Activated CD8-positive, alpha-beta memory T cell treated with anti-CD3 and anti-CD28 coated beads, Interleukin-2, amount 10 ng/mL, durations not matched to agents 7 days and 5 days (primary cell): ENCODE measurements at regions not wholly inside any gene's neighbourhood (a gene's known extent, or its start where the extent isn't known, plus 50 kb on each side); places are given as distances from the start of the nearest gene placed in this dataset.

Source experiments
- ATAC-seq: fragments of 150-1000 bp; cut with Tn5 transposase; one replicate; pipeline ENCODE4 v1.10.0; 2021; ENCODE audit warnings: moderate library complexity
- CTCF ChIA-PET: fragments of 350-600 bp; sonication (Branson Sonifier 250); formaldehyde crosslinking; loops from one replicate; lab custom pipeline; 2021; ENCODE audit warnings: antibody characterized with exemption; lab: Charles Lee
- DNase-seq: peaks from one replicate; pipeline ENCODE4 v3.0.0-alpha.2; 2020
- H3K27ac Mint-ChIP-seq: one replicate; pipeline ENCODE4 v1.8.0; 2021; ENCODE audit warnings: mild to moderate bottlenecking, mixed read lengths
- H3K27me3 Mint-ChIP-seq: one replicate; pipeline ENCODE4 v1.8.0; 2021; ENCODE audit warnings: mixed read lengths
- H3K36me3 Mint-ChIP-seq: one replicate; pipeline ENCODE4 v1.8.0; 2021; ENCODE audit warnings: mild to moderate bottlenecking, mixed read lengths
- H3K4me1 Mint-ChIP-seq: one replicate; pipeline ENCODE4 v1.8.0; 2021; ENCODE audit warnings: mixed read lengths
- H3K4me3 Mint-ChIP-seq: one replicate; pipeline ENCODE4 v1.8.0; 2021; ENCODE audit warnings: mild to moderate bottlenecking, moderate library complexity, mixed read lengths
- H3K9me3 Mint-ChIP-seq: one replicate; pipeline ENCODE4 v1.8.0; 2022; ENCODE audit warnings: low read depth, mixed read lengths

DNA sequence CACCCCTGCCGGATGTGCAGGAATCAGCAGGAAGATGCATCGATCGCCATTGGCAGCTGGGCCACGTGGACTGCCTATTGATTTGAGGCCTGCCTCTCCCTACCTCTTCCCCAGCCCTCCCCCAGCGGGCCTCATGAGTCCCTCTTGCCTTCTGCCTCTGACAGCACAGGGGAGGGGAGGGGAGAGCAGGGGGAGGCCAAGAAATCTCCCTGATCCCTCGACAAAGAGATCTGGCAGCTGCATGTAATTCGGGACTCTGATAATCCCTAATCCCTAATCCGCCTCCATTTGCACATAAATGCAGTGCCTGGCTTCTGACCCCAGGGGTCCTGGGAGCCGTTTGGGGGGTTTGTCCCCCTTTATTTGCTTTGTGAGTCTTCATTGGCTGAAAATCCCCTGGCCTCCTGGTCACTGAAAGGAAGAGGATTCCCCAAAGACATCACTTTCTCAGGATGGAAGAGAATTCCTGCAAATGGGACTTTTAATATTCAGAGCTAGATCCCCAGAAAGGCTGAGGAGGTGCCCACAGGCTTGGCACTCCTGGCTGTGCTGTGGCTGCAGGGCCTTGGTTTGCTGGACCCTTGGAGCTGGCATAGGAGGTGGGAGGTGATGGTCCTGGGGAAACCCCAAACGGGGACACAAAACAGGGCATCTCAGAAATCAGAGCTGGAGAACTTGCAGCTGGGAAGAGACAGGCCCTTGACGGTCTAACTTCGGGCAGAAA, 239.4 kb upstream of the POU3F1 start:
- no peaks in the 10 kb centered on the region for H3K4me1 Mint-ChIP-seq
- H3K27me3 Mint-ChIP-seq: peaks cover 24% of the 10 kb centered on the region
- no peak for DNase-seq
- ATAC-seq: no peak
- no peak overlapping the region for H3K27ac Mint-ChIP-seq
- H3K9me3 Mint-ChIP-seq: no peaks in the 10 kb centered on the region
- H3K4me3 Mint-ChIP-seq: no peak overlapping the region
- H3K36me3 Mint-ChIP-seq: no peaks in the 10 kb centered on the region
- CTCF ChIA-PET: interaction anchor here (1.1 kb wide), 1 partner anchor 10 kb away, joined by 3 read pairs; no protein-coding TSS in a partner anchor

DNA sequence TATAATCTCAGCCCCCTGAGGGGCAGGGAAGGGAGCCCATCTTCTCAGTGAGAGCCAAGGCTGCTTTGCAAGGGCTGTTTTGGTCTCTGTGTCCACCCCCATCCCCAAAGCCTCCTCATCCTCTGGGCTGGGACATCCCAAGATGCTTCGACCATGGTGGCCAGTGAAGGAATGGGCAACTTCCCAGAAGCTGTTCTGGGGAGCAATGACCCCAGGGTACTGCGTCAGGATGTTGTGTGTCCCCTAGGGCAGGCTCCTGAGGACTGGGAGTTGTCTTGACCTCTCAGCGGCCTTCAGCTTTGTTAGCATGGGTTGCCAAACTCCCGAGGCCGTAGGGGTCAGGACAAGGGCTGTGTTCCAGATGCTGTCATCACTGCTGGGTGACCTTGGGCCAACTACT, 238.4 kb upstream of the POU3F1 start:
- CTCF ChIA-PET: no interaction called here
- no peaks in the 10 kb centered on the region for H3K9me3 Mint-ChIP-seq
- H3K4me3 Mint-ChIP-seq: no peak overlapping the region
- ATAC-seq: no peak
- H3K36me3 Mint-ChIP-seq: no peaks in the 10 kb centered on the region
- no peak overlapping the region for H3K27ac Mint-ChIP-seq
- no peaks in the 10 kb centered on the region for H3K4me1 Mint-ChIP-seq
- no peak for DNase-seq
- peaks cover 17% of the 10 kb centered on the region for H3K27me3 Mint-ChIP-seq

DNA sequence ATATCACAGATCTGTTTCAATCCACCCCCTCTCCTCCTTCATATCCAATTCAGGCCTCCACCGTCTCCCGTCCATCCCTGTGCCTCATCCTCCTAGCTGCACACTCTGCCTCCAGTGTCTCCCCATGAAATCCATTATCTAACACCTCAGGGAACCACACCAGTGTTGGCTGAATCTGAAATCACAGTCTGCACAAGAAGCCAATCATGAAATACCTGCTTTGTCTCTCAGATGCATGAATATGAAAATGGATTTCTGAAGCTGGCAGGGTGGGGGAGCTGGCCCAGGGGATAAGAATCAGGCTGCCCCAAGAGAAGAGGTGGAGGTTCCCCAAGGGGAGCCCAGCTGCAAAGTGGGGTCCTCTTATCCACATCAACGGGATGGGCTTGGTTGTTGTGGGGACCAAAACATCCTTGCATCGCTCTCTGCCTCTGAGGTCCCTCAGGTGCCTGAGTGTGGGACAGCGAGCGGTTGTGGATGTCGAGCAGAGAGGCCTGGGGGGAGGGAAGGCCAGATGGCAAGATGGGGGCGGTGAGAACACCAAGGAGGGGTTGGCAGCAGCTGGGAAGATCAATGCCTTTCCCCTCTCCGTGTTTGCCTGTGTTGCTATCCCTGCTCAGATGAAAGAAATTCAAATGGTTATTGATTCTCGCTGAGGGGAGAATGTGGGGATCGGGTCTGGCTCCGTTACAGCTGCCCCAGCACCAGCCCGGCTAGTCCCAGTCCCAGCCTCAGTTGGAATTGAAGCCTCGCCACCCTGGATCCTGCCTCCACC, 237.3 kb upstream of the POU3F1 start:
- ATAC-seq: no peak
- DNase-seq: no peak
- Mint-ChIP-seq H3K36me3 (no peaks in the 10 kb centered on the region), H3K27ac (no peak overlapping the region), H3K27me3 (peaks cover 10% of the 10 kb centered on the region), H3K4me1 (no peaks in the 10 kb centered on the region), H3K9me3 (peaks cover 6% of the 10 kb centered on the region), H3K4me3 (no peak overlapping the region)
- CTCF ChIA-PET: no interaction called here

DNA sequence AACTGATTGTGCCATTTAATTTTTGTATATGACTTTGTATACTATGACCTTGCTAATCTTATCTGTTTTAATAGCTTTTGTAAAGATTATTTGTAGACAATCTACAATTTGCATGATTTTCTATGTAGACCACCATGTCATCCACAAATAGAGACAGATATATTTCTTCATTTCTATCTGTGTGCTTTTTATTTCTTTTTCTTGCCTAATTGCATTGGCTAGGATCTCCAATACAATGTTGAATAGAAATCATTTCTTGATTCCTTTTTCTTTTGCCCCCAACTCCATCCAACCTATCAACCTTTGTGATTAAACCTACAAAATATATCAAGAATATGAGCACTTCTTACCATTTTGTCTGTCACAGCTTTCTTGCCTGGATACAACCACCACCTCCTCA, 232.6 kb upstream of the POU3F1 start:
- DNase-seq: no peak
- no peak for ATAC-seq
- H3K4me3 Mint-ChIP-seq: no peak overlapping the region
- no peak overlapping the region for H3K27ac Mint-ChIP-seq
- CTCF ChIA-PET: no interaction called here
- no peaks in the 10 kb centered on the region for H3K4me1 Mint-ChIP-seq
- H3K36me3 Mint-ChIP-seq: no peaks in the 10 kb centered on the region
- H3K9me3 Mint-ChIP-seq: peaks cover 10% of the 10 kb centered on the region
- peaks cover 4% of the 10 kb centered on the region for H3K27me3 Mint-ChIP-seq

DNA sequence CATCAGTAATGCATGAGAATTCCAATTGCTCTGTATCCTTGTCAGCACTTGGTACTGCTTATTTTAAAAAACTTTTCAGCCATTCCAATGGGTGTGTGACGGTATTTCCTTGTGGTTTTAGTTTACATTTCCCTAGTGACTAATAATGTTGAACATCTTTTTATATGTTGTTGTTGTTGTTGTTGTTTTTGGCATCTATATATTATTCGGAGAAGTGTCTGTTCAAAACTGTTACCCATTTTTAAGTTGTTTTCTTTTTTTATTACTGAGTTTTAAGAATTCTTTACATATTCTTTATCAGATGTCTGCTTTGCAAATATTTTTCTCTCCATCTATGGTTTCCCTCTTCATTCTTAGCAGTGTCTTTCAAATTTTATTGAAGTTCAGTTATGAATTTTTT, 231.1 kb upstream of the POU3F1 start:
- Mint-ChIP-seq H3K9me3 (peaks cover 10% of the 10 kb centered on the region), H3K4me1 (no peaks in the 10 kb centered on the region), H3K36me3 (no peaks in the 10 kb centered on the region), H3K27ac (no peak overlapping the region), H3K27me3 (peaks cover 16% of the 10 kb centered on the region), H3K4me3 (no peak overlapping the region)
- ATAC-seq (no peak), DNase-seq (no peak)
- CTCF ChIA-PET: no interaction called here

DNA sequence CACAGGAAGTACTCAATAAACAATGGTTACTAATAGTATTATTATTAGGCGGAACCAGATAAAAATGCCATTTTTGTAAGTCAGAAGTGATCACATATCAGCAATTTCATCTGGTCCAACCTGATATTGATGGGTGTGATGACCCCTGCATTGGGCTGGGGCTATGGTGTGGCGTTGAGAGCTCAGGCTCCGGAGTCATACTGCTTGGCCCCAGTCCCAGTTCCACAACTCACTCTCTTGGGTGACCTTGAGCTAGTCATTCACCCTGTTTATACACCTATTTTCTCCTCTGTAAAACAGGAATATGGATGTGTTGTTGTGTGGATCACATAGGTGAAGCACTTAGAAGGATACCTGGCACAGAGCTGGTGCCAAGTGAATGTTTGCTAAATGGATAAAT, 229.4 kb upstream of the POU3F1 start:
- no peak for DNase-seq
- ATAC-seq: no peak
- Mint-ChIP-seq H3K4me1 (no peaks in the 10 kb centered on the region), H3K36me3 (no peaks in the 10 kb centered on the region), H3K27ac (no peak overlapping the region), H3K27me3 (peaks cover 25% of the 10 kb centered on the region), H3K4me3 (no peak overlapping the region), H3K9me3 (peaks cover 10% of the 10 kb centered on the region)
- CTCF ChIA-PET: interaction anchor here (0.6 to 1.2 kb wide), 2 partner anchors 11 to 483 kb away, joined by 3 read pairs; no protein-coding TSS in a partner anchor

DNA sequence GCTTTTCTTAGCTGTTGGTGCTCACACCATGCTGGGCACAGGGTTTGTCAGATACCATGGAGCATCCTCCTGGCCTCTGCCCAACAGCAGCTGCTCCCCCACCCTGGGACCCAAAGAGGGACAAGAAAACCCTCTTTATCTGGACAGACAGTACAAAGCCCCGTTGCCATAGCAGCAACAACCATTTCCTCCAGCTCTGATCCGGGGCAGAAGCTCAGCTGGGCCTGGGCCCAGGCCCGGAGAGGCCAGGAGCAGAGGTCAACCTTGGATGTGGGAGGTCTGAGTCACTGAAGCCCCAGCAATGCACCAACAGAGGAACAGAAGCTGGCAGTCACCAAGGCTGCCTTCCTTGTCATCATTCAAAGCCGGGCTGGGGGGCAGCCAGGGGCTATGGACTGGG, 228.4 kb upstream of the POU3F1 start:
- Mint-ChIP-seq H3K4me3 (no peak overlapping the region), H3K4me1 (no peaks in the 10 kb centered on the region), H3K27ac (no peak overlapping the region), H3K27me3 (peaks cover 35% of the 10 kb centered on the region), H3K9me3 (peaks cover 10% of the 10 kb centered on the region), H3K36me3 (no peaks in the 10 kb centered on the region)
- CTCF ChIA-PET: no interaction called here
- ATAC-seq (no peak), DNase-seq (no peak)

DNA sequence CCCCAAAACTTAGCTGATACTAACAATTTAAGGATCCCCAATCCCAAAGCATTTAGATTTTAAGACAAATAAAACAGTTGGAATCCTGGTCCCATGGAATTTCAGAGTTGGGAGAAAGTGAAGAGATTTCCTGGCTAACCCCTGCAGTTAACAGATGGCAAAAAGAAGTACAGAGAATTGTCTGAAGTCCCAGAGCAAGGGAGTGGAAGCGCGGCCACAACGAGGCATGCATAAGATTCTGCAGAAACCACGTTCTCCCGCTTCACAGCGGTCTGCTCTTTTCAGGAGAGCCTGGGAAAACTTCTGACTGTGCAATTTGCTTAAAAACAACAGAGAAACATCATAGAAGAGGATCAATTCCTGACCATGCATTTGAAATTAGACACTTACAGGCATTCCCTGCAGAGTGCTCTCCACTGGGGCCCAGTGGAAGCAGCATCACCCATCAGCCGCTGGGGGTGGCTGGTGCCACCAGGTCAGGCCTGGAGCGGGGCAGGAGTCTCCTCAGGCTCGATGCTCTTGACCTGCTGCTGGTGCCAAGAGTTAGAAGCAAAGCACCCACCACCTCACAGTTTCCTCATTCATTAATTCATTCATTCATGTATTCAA, 226.7 kb upstream of the POU3F1 start:
- Mint-ChIP-seq H3K9me3 (no peaks in the 10 kb centered on the region), H3K4me1 (no peaks in the 10 kb centered on the region), H3K36me3 (no peaks in the 10 kb centered on the region), H3K27ac (no peak overlapping the region), H3K27me3 (peaks cover 40% of the 10 kb centered on the region), H3K4me3 (no peak overlapping the region)
- no peak for ATAC-seq
- no peak for DNase-seq
- CTCF ChIA-PET: no interaction called here

DNA sequence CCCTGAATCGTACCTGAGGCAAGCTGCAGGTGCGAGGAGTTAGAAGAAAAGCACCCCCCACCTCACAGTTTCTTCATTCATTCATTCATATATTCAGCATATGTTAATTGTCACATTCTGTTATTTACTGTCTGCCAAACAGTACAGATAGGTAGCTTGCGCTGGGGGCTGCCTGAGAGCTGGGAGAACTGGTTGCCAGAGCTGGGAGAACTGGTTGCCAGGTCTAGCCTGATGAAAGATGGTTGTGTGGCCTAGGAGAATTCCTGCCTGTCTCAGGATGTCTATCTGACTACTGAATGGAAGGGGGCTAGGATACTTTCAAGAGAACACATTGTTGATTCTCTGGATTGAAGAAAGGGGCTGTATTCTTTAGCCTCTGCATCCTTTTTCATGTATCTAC, 225.9 kb upstream of the POU3F1 start:
- CTCF ChIA-PET: no interaction called here
- ATAC-seq: no peak

DNA sequence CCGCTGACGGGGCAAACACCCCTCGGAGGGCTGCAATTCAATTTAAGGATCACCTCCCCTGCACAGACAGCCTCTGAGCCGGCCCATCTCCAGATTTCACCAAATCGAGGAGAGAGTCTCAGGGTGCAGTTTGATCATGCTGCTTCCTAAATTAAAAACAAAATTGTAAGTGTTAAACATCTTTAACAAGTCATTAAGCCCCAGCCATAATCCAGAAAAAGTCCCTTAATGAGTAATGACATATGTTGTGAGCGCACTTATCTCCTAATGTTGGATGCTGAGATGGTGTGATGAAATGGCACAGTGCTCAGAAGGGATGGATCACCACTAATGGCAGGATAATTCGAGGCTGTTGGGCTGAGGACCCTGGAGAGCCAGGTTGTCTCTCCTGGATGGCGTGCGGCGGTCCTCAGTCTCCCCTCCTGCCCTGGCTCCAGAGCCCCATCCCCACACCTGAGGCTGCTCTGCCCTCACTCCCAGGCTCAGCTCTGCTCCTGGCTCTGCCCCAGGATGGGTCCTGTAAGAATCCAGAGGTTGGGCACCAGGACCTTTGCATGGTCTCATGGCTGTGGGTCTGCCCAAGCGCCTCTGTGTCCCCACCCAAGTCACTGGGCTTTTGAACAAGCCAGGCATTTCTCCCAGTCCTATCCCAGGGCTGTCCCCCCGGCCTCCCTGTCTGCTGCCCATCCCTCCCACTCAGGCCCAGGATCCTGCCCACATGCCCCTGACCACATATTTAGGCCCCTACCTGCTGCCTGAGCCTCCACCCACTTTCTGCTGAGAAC, 224.4 kb upstream of the POU3F1 start:
- DNase-seq (no peak), ATAC-seq (no peak)
- Mint-ChIP-seq H3K27me3 (peaks cover 47% of the 10 kb centered on the region), H3K4me3 (no peak overlapping the region), H3K27ac (no peak overlapping the region), H3K4me1 (no peaks in the 10 kb centered on the region), H3K36me3 (no peaks in the 10 kb centered on the region), H3K9me3 (no peaks in the 10 kb centered on the region)
- CTCF ChIA-PET: no interaction called here

More for the DNA sequence above, 225.9 kb upstream of the POU3F1 start:
- H3K36me3 Mint-ChIP-seq: no peaks in the 10 kb centered on the region
- no peak overlapping the region for H3K4me3 Mint-ChIP-seq
- no peaks in the 10 kb centered on the region for H3K9me3 Mint-ChIP-seq
- H3K27ac Mint-ChIP-seq: no peak overlapping the region
- no peak for DNase-seq
- H3K27me3 Mint-ChIP-seq: peaks cover 40% of the 10 kb centered on the region
- H3K4me1 Mint-ChIP-seq: no peaks in the 10 kb centered on the region

DNA sequence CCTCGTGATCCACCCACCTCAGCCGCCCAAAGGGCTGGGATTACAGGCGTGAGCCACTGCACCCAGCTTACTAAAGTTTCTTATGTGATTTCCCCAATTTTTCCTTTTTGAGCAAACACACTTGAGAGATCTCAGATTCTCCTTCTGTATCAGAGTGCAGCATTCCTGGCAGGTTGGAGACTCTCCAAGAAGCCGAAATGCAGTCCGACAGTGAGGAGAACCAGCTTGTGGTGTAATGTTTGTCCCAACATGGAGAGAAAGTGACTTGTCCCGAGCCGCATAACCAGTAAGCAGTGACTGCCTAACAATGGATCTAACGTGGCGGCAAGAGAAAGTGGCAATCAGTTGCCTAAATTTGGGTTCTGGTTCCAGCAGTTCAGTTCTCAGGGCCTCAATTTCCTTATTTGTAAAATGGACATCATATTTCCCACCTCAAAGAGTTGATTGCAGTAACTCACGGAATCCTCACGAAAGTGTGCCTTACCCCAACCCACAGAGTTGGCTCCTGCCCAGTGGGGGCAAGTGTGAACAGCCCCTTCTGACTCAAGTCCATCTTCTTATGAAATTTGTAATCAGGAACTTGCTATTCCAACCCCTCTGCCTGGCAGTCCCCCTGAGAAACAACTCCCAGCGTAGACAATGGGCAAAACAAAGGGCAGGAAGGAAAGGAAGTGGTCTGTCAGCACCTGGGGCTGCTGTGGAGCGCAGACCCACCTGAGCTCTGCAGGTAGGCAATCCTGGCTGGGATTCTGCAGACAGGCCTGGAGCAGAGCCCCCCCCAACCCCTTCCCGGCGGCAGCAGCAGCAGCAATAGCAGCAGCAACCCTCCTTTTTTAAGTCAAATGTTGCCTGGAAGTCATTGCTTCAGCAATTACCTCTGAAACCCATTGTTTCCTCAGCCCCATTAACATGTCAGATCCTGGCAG, 223.6 kb upstream of the POU3F1 start:
- no peak overlapping the region for H3K4me3 Mint-ChIP-seq
- no peaks in the 10 kb centered on the region for H3K36me3 Mint-ChIP-seq
- no peak for ATAC-seq
- no peak for DNase-seq
- no peaks in the 10 kb centered on the region for H3K9me3 Mint-ChIP-seq
- peaks cover 47% of the 10 kb centered on the region for H3K27me3 Mint-ChIP-seq
- no peaks in the 10 kb centered on the region for H3K4me1 Mint-ChIP-seq
- CTCF ChIA-PET: no interaction called here
- H3K27ac Mint-ChIP-seq: no peak overlapping the region

DNA sequence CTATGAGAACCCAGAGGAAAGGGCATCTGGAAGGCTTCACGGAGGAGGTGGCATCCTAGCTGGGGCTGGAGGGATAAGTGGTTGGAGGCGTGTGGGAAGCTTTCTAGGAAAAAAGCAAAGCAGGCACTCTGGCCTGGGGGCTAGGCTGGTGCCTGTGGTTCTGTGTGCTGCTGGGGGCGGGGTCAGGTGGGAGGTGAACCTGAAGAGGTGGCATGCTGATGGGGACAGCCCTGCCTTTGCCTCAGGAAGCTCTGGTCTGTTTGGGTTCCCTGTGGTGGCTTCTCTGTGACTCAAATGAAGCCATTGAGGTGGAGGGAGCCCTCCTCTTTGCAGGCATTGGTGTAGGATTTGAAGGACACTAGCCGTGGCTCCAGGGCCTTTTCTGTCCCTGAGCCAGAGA, 221.6 kb upstream of the POU3F1 start:
- ATAC-seq: no peak
- peaks cover 42% of the 10 kb centered on the region for H3K27me3 Mint-ChIP-seq
- H3K27ac Mint-ChIP-seq: no peak overlapping the region
- no peaks in the 10 kb centered on the region for H3K4me1 Mint-ChIP-seq
- H3K9me3 Mint-ChIP-seq: no peaks in the 10 kb centered on the region
- no peak for DNase-seq
- H3K4me3 Mint-ChIP-seq: no peak overlapping the region
- CTCF ChIA-PET: no interaction called here
- no peaks in the 10 kb centered on the region for H3K36me3 Mint-ChIP-seq
